Neural cell (in vitro differentiated cells): ENCODE measurements at regions not wholly inside any gene's neighbourhood (a gene's known extent, or its start where the extent isn't known, plus 50 kb on each side); places are given as distances from the start of the nearest gene placed in this dataset.

Experiments
- H2AFZ ChIP-seq: fragments of 200-600, 300-800 bp; sonication (generic), shearing (Covaris generic); 2 replicates; pipeline ENCODE4 v1.6.0; 2014; ENCODE audit warnings: low read depth, mild to moderate bottlenecking, antibody characterized with exemption, low read length, moderate library complexity
- H3F3A ChIP-seq: fragments of 200-600 bp; shearing (Covaris generic); 2 replicates; pipeline ENCODE4 v1.6.1; 2016; ENCODE audit warnings: mild to moderate bottlenecking, moderate library complexity, mixed read lengths, antibody characterized with exemption, low read length; ENCODE audit not compliant: insufficient read depth, poor library complexity, severe bottlenecking
- H3K27ac ChIP-seq: fragments of 200-600, 300-800 bp; sonication (generic), shearing (Covaris generic); 2 replicates; pipeline ENCODE4 v1.5.1; 2014; ENCODE audit warnings: mild to moderate bottlenecking, low read length, moderate library complexity
- H3K27me3 ChIP-seq: fragments of 300-800, 200-600 bp; sonication (generic), shearing (Covaris generic); 2 replicates; pipeline ENCODE4 v1.6.0; 2014; ENCODE audit warnings: mild to moderate bottlenecking, low read depth, low read length, moderate library complexity; ENCODE audit not compliant: insufficient read depth
- H3K36me3 ChIP-seq: fragments of 300-800, 200-600 bp; sonication (generic), shearing (Covaris generic); 2 replicates; pipeline ENCODE4 v1.5.1; 2014; ENCODE audit warnings: mild to moderate bottlenecking, antibody characterized with exemption, low read length, moderate library complexity; ENCODE audit not compliant: insufficient read depth
- H3K4me2 ChIP-seq: fragments of 300-800, 200-600 bp; sonication (generic), shearing (Covaris generic); 2 replicates; pipeline ENCODE4 v1.6.0; 2014; ENCODE audit warnings: mild to moderate bottlenecking, low read length
- H3K4me3 ChIP-seq: fragments of 300-800, 200-600 bp; sonication (generic), shearing (Covaris generic); 2 replicates; pipeline ENCODE4 v1.5.1; 2014; ENCODE audit warnings: mild to moderate bottlenecking, low read length, moderate library complexity
- H3K79me2 ChIP-seq: fragments of 200-600 bp; shearing (Covaris generic); replicated peaks from 2 replicates; pipeline ENCODE4 v1.6.0; 2014; ENCODE audit warnings: mild to moderate bottlenecking, low read length, moderate library complexity; ENCODE audit not compliant: insufficient read depth
- H3K9ac ChIP-seq: fragments of 300-800, 200-600 bp; sonication (generic), shearing (Covaris generic); 2 replicates; pipeline ENCODE4 v1.6.1; 2016; ENCODE audit warnings: mild to moderate bottlenecking, low read length, mixed read lengths
- H3K9me2 ChIP-seq: fragments of 200-600 bp; shearing (Covaris generic); 2 replicates; pipeline ENCODE4 v1.6.1; 2016; ENCODE audit warnings: mild to moderate bottlenecking, low read length, mixed read lengths; ENCODE audit not compliant: insufficient read depth
- H3K9me3 ChIP-seq: fragments of 200-600, 300-800 bp; sonication (generic), shearing (Covaris generic); 2 replicates; pipeline ENCODE4 v1.6.1; 2016; ENCODE audit warnings: mild to moderate bottlenecking, mixed run types, low read length, moderate library complexity, mixed read lengths
- H4K20me1 ChIP-seq: fragments of 200-600 bp; shearing (Covaris generic); 2 replicates; pipeline ENCODE4 v1.6.1; 2016; ENCODE audit warnings: mild to moderate bottlenecking, mixed run types; ENCODE audit not compliant: insufficient read depth
- CTCF ChIP-seq: fragments of 450-650 bp; IDR thresholded peaks from 2 replicates; pipeline ENCODE4 v1.5.1; 2014; ENCODE audit warnings: antibody characterized with exemption, mild to moderate bottlenecking, moderate library complexity; ENCODE audit not compliant: poor library complexity, severe bottlenecking
- EP300 ChIP-seq: fragments of 450-650 bp; conservative IDR thresholded peaks from 2 replicates; pipeline ENCODE4 v1.6.1; 2014; ENCODE audit warnings: antibody characterized with exemption, mild to moderate bottlenecking, moderate library complexity; ENCODE audit not compliant: poor library complexity, severe bottlenecking
- EZH2 ChIP-seq: fragments of 200-600, 300-800 bp; shearing (Covaris generic), sonication (generic); IDR thresholded peaks from 2 replicates; pipeline ENCODE4 v1.6.1; 2014; ENCODE audit warnings: antibody characterized with exemption, low read length, borderline replicate concordance, mild to moderate bottlenecking; ENCODE audit not compliant: insufficient read depth, poor library complexity, severe bottlenecking
- MXI1 ChIP-seq: fragments of 450-650 bp; conservative IDR thresholded peaks from 2 replicates; pipeline ENCODE4 v1.6.1; 2014; ENCODE audit warnings: antibody characterized with exemption, mild to moderate bottlenecking; ENCODE audit not compliant: poor library complexity, severe bottlenecking
- POLR2AphosphoS5 ChIP-seq: IDR thresholded peaks from 2 replicates; pipeline ENCODE4 v1.6.1; 2012
- RAD21 ChIP-seq: fragments of 450-650 bp; conservative IDR thresholded peaks from 2 replicates; pipeline ENCODE4 v1.6.1; 2014; ENCODE audit warnings: antibody characterized with exemption, mild to moderate bottlenecking, moderate library complexity
- REST ChIP-seq: IDR thresholded peaks from 2 replicates; pipeline ENCODE4 v1.6.1; 2012; ENCODE audit warnings: borderline replicate concordance
- SMC3 ChIP-seq: fragments of 450-650 bp; conservative IDR thresholded peaks from 2 replicates; pipeline ENCODE4 v1.6.1; 2014; ENCODE audit warnings: antibody characterized with exemption, mild to moderate bottlenecking, moderate library complexity; ENCODE audit not compliant: poor library complexity
- TAF1 ChIP-seq: IDR thresholded peaks from 2 replicates; pipeline ENCODE4 v1.6.1; 2012; ENCODE audit warnings: low read depth

GRCh38 chr5:107085572-107085971 lies 585.2 kb downstream of the EFNA5 start:
- H3K79me2 ChIP-seq: no peaks in the 10 kb centered on the region
- no peaks in the 10 kb centered on the region for H3F3A ChIP-seq
- no peaks in the 10 kb centered on the region for H3K27me3 ChIP-seq
- TF ChIP-seq SMC3 (no peak), MXI1 (no peak), CTCF (no peak), REST (no peak), EP300 (no peak), POLR2AphosphoS5 (no peak)
- no peaks in the 10 kb centered on the region for H3K36me3 ChIP-seq
- no peak overlapping the region for H3K27ac ChIP-seq
- H2AFZ ChIP-seq: no peak overlapping the region
- no peak overlapping the region for H3K9ac ChIP-seq
- no peaks in the 10 kb centered on the region for H3K9me3 ChIP-seq
- no peaks in the 10 kb centered on the region for H3K9me2 ChIP-seq
- H3K4me3 ChIP-seq: no peak overlapping the region
- H4K20me1 ChIP-seq: no peaks in the 10 kb centered on the region
- no peak overlapping the region for H3K4me2 ChIP-seq

GRCh38 chr5:107074996-107075395 lies 595.7 kb downstream of the EFNA5 start:
- Histone ChIP-seq H4K20me1 (no peaks in the 10 kb centered on the region), H3F3A (no peaks in the 10 kb centered on the region), H3K27ac (no peak overlapping the region), H3K27me3 (no peaks in the 10 kb centered on the region), H2AFZ (no peak overlapping the region), H3K4me3 (no peak overlapping the region), H3K79me2 (no peaks in the 10 kb centered on the region), H3K4me2 (no peak overlapping the region), H3K9me3 (peaks cover 7% of the 10 kb centered on the region), H3K9ac (no peak overlapping the region), H3K36me3 (no peaks in the 10 kb centered on the region), H3K9me2 (no peaks in the 10 kb centered on the region)
- TF ChIP-seq REST: no peak
- TF ChIP-seq EZH2: no peak
- TF ChIP-seq EP300: no peak
- TF ChIP-seq MXI1: no peak
- no peak for TF ChIP-seq POLR2AphosphoS5
- TF ChIP-seq TAF1: no peak
- TF ChIP-seq RAD21: no peak
- no peak for TF ChIP-seq SMC3
- TF ChIP-seq CTCF: no peak
